ENCODE measurements at regions not wholly inside any gene's neighbourhood (a gene's known extent, or its start where the extent isn't known, plus 50 kb on each side); places are given as distances from the start of the nearest gene placed in this dataset.

GRCh38 chr7:115477193-115477651 is 553.3 kb downstream of the TFEC start:
- H3K27me3 Mint-ChIP-seq (ENCODE audit: insufficient read depth, low read depth, poor library complexity), result peaks cover 3% of the 10 kb centered on the region
- TF ChIP-seq, protein P1, sequence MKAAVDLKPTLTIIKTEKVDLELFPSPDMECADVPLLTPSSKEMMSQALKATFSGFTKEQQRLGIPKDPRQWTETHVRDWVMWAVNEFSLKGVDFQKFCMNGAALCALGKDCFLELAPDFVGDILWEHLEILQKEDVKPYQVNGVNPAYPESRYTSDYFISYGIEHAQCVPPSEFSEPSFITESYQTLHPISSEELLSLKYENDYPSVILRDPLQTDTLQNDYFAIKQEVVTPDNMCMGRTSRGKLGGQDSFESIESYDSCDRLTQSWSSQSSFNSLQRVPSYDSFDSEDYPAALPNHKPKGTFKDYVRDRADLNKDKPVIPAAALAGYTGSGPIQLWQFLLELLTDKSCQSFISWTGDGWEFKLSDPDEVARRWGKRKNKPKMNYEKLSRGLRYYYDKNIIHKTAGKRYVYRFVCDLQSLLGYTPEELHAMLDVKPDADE (IDR thresholded peaks at IDR 0.05), result no peak
- no peak for TF ChIP-seq STAT1 (IDR thresholded peaks at IDR 0.05; ENCODE audit: unreplicated experiment)
- no peak for TF ChIP-seq NANOG (IDR thresholded peaks at IDR 0.05; ENCODE audit: borderline replicate concordance)
- TF ChIP-seq, protein P2, sequence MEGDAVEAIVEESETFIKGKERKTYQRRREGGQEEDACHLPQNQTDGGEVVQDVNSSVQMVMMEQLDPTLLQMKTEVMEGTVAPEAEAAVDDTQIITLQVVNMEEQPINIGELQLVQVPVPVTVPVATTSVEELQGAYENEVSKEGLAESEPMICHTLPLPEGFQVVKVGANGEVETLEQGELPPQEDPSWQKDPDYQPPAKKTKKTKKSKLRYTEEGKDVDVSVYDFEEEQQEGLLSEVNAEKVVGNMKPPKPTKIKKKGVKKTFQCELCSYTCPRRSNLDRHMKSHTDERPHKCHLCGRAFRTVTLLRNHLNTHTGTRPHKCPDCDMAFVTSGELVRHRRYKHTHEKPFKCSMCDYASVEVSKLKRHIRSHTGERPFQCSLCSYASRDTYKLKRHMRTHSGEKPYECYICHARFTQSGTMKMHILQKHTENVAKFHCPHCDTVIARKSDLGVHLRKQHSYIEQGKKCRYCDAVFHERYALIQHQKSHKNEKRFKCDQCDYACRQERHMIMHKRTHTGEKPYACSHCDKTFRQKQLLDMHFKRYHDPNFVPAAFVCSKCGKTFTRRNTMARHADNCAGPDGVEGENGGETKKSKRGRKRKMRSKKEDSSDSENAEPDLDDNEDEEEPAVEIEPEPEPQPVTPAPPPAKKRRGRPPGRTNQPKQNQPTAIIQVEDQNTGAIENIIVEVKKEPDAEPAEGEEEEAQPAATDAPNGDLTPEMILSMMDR (conservative IDR thresholded peaks at IDR 0.05; ENCODE audit: low read depth in 2 of 2), result no peak
- no peak for TF ChIP-seq ZNF114 (CRISPR knock-in tag; IDR thresholded peaks at IDR 0.05)
- no peak for TF ChIP-seq POLR2AphosphoS5 (IDR thresholded peaks at IDR 0.05; ENCODE audit: low read depth)
- TF ChIP-seq EZH2phosphoT487 (IDR thresholded peaks at IDR 0.05; ENCODE audit: unreplicated experiment), result no peak
- TF ChIP-seq JUNB (IDR thresholded peaks at IDR 0.05; ENCODE audit: unreplicated experiment), result no peak
- Histone ChIP-seq H3F3A (replicated peaks; ENCODE audit: low read depth) (no peaks in the 10 kb centered on the region), H3K79me2 (replicated peaks; ENCODE audit: insufficient read depth) (no peaks in the 10 kb centered on the region), H3K4me2 (peak overlapping the region; percentile 87), H3K4me3 (peak overlapping the region; percentile 83), H3K27me3 (ENCODE audit: insufficient read depth) (peaks cover 40% of the 10 kb centered on the region), H3K9me2 (ENCODE audit: insufficient read depth) (no peaks in the 10 kb centered on the region), H3K4me1 (ENCODE audit: insufficient read depth) (peaks cover 31% of the 10 kb centered on the region), H2AFZ (peak overlapping the region; percentile 94), H3K27ac (ENCODE audit: low read depth) (no peak overlapping the region), H3K36me3 (ENCODE audit: insufficient read depth) (no peaks in the 10 kb centered on the region), H4K20me1 (replicated peaks; ENCODE audit: insufficient read depth) (no peaks in the 10 kb centered on the region)
- no peaks in the 10 kb centered on the region for H3K9me3 Mint-ChIP-seq
- no peak overlapping the region for H3K27ac Mint-ChIP-seq
- no peaks in the 10 kb centered on the region for H3K36me3 Mint-ChIP-seq (ENCODE audit: low read depth)
- ATAC-seq, result peak; percentile 87
- peak overlapping the region; percentile 87 for H3K4me3 Mint-ChIP-seq
- DNase-seq (ENCODE audit: low spot score), result peak; percentile 70
- H3K4me1 Mint-ChIP-seq, result peaks cover 17% of the 10 kb centered on the region

DNA sequence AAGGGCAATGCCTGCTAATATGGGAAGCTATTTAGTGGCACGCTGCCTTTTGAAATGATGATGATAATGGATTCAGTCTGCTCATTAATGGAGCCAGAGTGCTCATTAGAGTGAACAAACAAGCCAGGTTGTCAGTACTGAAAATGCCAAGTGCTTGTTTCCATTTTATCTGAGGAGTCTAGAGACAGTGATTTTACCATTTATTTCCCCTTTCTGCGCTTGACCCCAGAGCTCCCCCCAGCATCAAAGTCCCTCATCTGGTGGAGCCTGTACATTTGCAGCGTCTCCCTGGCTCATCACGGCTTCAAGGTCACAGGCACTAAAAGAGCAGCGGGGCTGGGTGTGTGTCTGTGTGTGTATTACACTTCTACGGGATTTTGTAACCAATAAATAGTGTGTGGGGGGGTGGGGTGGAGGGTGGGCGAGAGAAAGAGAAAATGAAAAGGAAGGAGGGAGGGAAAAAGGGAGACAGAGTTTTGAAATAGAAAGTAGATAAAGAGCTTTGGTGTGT is 553.8 kb downstream of the TFEC start:
- H3F3A ChIP-seq (replicated peaks; ENCODE audit: low read depth), result no peaks in the 10 kb centered on the region
- peak overlapping the region; percentile 94 for H2AFZ ChIP-seq
- peaks cover 40% of the 10 kb centered on the region for H3K27me3 ChIP-seq (ENCODE audit: insufficient read depth)
- no peak overlapping the region for H3K27ac Mint-ChIP-seq
- peak overlapping the region; percentile 87 for H3K4me3 Mint-ChIP-seq
- peaks cover 31% of the 10 kb centered on the region for H3K4me1 ChIP-seq (ENCODE audit: insufficient read depth)
- H4K20me1 ChIP-seq (replicated peaks; ENCODE audit: insufficient read depth), result no peaks in the 10 kb centered on the region
- H3K9me2 ChIP-seq (ENCODE audit: insufficient read depth), result no peaks in the 10 kb centered on the region
- ATAC-seq (peak; percentile 40), DNase-seq (ENCODE audit: low spot score) (peak; percentile 21)
- peaks cover 3% of the 10 kb centered on the region for H3K27me3 Mint-ChIP-seq (ENCODE audit: insufficient read depth, low read depth, poor library complexity)
- no peaks in the 10 kb centered on the region for H3K36me3 ChIP-seq (ENCODE audit: insufficient read depth)
- peak overlapping the region; percentile 87 for H3K4me2 ChIP-seq
- H3K79me2 ChIP-seq (replicated peaks; ENCODE audit: insufficient read depth), result no peaks in the 10 kb centered on the region
- no peaks in the 10 kb centered on the region for H3K36me3 Mint-ChIP-seq (ENCODE audit: low read depth)
- peaks cover 17% of the 10 kb centered on the region for H3K4me1 Mint-ChIP-seq
- H3K9me3 Mint-ChIP-seq, result no peaks in the 10 kb centered on the region
- no peak overlapping the region for H3K27ac ChIP-seq (ENCODE audit: low read depth)
- peak overlapping the region; percentile 83 for H3K4me3 ChIP-seq
- TF ChIP-seq STAT1 (IDR thresholded peaks at IDR 0.05; ENCODE audit: unreplicated experiment), result no peak
- TF ChIP-seq NANOG (IDR thresholded peaks at IDR 0.05; ENCODE audit: borderline replicate concordance), result no peak
- TF ChIP-seq POLR2AphosphoS5 (IDR thresholded peaks at IDR 0.05; ENCODE audit: low read depth), result no peak
- TF ChIP-seq, protein P2 (conservative IDR thresholded peaks at IDR 0.05; ENCODE audit: low read depth in 2 of 2), result no peak
- no peak for TF ChIP-seq ZNF331 (CRISPR knock-in tag; IDR thresholded peaks at IDR 0.05; ENCODE audit: low read depth)
- no peak for TF ChIP-seq REST (IDR thresholded peaks at IDR 0.05; ENCODE audit: unreplicated experiment)
